Body of pancreas (tissue), 4 donors: ENCODE measurements at regions not wholly inside any gene's neighbourhood (a gene's known extent, or its start where the extent isn't known, plus 50 kb on each side); places are given as distances from the start of the nearest gene placed in this dataset.

Source experiments
- POLR2A ChIP-seq, 3 donors: fragments of 450-650 bp; IDR thresholded peaks; one replicate each; pipeline ENCODE4 v1.6.1; 2016; ENCODE audit warnings: antibody characterized with exemption in 3 of 3, mild to moderate bottlenecking in 2 of 3
- TF ChIP-seq, protein P1 (sequence below), 7 experiments: fragments of 450-650 bp in 4 of 7; fragments of 200-600 bp in 3 of 7; sonication (generic) in 3 of 7; IDR thresholded peaks; one replicate each; pipeline ENCODE4 v1.5.1; 2016 to 2019; ENCODE audit warnings: antibody characterized with exemption in 7 of 7

DNA sequence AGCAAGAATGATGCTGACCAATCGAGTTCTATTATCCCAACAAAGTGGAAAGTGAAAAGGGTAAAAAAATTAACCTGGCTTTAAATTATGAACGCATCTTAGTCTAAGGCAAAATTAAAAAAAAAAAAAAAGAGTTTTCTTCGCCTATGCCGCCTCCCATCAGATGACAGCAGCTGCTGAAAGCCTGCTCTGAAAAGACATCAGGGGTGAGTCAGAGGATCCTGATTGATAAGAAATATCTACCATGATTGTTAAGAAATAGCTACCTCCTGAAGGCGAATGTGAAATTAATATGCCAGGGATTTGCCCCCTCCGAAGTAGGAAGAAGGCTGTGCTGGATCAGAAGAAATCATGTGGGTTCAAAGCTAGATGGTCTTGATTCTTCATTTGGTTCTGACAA is 216.8 kb upstream of the C1orf87 start:
- TF ChIP-seq, protein P1, sequence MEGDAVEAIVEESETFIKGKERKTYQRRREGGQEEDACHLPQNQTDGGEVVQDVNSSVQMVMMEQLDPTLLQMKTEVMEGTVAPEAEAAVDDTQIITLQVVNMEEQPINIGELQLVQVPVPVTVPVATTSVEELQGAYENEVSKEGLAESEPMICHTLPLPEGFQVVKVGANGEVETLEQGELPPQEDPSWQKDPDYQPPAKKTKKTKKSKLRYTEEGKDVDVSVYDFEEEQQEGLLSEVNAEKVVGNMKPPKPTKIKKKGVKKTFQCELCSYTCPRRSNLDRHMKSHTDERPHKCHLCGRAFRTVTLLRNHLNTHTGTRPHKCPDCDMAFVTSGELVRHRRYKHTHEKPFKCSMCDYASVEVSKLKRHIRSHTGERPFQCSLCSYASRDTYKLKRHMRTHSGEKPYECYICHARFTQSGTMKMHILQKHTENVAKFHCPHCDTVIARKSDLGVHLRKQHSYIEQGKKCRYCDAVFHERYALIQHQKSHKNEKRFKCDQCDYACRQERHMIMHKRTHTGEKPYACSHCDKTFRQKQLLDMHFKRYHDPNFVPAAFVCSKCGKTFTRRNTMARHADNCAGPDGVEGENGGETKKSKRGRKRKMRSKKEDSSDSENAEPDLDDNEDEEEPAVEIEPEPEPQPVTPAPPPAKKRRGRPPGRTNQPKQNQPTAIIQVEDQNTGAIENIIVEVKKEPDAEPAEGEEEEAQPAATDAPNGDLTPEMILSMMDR (IDR thresholded peaks at IDR 0.05): no peak
- no peak for TF ChIP-seq POLR2A (IDR thresholded peaks at IDR 0.05)
